Left colon (tissue), 2 donors: ENCODE measurements at regions not wholly inside any gene's neighbourhood (a gene's known extent, or its start where the extent isn't known, plus 50 kb on each side); places are given as distances from the start of the nearest gene placed in this dataset.
"Not testable (repeated sequence)": the region's sequence is repeated elsewhere in the genome, so short reads cannot be mapped to it uniquely, and the experiment has no call there.

Experiments
- ATAC-seq: fragments of 200-7000 bp; cut with Tn5 transposase; one replicate; pipeline ENCODE4 v1.9.1; 2020; ENCODE audit warnings: mild to moderate bottlenecking, moderate library complexity
- DNase-seq, 2 donors: peaks; one replicate each; pipeline ENCODE4 v3.0.0-alpha.2; 2020
- intact Hi-C, 2 donors: fragments of 100-400 bp; cut with DNase I in 1 of 2; cut with micrococcal nuclease in 1 of 2; formaldehyde crosslinking; loops; one replicate each; pipeline versions ENCODE4 v1.11.2 to v1.14.0; 2022; cut with DNase I, micrococcal nuclease
- microRNA-seq, 2 donors: library from miRNA; unstranded; fragments of <30 nt; microRNA quantifications; one replicate each; pipeline versions ENCODE4 v1.1.0 to v1.2.0, GENCODE V29; 2020
- donor health status: DM: no; HTN: no; CAD: no.
- donor health status: DM: yes; HTN: yes; CAD: no.

DNA sequence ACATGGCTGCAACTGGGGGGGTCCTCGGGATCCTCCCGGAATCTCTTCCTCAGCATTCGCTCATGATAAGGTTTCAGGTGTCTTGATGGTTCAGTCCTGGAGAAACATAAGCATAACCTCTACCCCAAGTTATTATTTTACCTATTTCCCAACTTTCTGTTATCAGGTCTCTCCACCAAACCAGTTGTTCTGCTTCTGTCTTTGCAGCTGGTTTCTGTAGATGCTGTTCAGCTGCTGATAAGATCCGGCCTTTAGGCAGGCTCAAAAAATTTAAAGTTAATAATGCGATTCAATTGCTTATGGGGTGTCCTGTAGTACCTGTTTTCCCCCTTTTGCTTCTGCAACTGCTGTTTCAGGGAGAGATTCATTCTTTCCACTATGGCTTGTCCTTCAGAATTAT is 55.6 kb upstream of the LPCAT1 start:
- DNase-seq, intact Hi-C loops, ATAC-seq: not testable (repeated sequence)

DNA sequence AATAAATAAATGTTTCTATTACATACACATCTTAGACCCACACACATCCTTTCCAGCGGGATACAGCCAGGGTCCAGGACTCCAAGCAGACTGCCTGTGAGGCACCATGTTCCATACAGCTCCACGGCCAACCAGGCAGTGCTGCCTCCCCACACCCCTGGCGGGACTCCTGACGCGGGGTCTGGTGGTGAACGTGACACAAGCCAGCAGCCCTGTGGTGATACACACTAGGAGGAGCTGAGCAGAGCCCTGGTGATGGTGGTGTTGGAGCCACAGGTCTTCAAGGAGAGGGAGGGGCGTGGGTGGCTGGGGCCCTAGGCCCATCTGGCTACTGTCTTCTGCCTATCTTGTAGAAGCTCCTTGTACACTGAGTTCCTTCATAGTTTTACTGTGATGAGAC is 53.1 kb upstream of the LPCAT1 start:
- intact Hi-C loops, DNase-seq, ATAC-seq: not testable (repeated sequence)

- ATAC-seq, DNase-seq, intact Hi-C loops: not testable (repeated sequence)
Measured at GRCh38 chr5:1575991-1576714, 52.4 kb upstream of the LPCAT1 start.

DNA sequence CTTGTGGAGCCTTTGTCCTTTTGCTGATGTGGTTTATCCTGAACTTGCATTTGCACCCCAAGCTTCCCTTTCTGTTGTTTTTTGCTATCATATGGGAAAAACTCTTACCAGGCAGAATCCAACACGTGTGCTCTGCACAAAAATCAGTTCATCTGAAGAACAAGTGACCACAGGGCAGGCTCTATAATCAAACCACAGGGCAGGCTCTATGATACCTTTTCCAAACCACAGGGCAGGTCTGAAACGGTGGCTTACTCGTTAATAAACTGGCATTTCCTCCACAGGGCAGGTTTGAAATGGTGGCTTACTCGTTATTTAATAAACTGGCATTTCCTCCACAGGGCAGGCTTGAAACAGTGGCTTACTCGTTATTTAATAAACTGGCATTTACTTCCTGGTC is 51.7 kb upstream of the LPCAT1 start:
- ATAC-seq, DNase-seq, intact Hi-C loops: not testable (repeated sequence)

DNA sequence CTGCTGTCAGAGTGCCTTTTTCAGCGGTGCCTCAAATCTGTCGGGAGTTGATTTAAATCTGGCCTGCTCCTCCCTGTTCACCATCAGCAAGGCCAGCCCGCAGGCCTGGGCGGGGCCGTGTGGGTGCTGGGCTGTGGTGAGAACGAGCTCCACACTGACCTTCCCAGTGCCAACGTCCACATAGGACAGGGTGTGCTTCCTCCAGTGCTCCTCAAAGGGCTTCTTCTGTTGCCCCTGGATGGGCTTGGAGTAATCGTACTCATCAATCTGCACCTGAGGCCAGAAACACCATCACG is 50.2 kb upstream of the LPCAT1 start:
- DNase-seq, intact Hi-C loops: not testable (repeated sequence)
- peak; percentile 73 for ATAC-seq

- intact Hi-C loops, result not testable (repeated sequence)
- peak; percentile 83 for ATAC-seq
Measured at GRCh38 chr5:1573217-1574022, 49.7 kb upstream of the LPCAT1 start.

More at GRCh38 chr5:1573217-1574022, 49.7 kb upstream of the LPCAT1 start:
- DNase-seq, result not testable (repeated sequence)

Small RNA genes lying in the stretch of these regions (microRNA-seq; reads per million reads assigned to microRNA genes)
- 0 reads per million in 2 donors for gene MIR4277
